H1 (cell line): ENCODE measurements at regions not wholly inside any gene's neighbourhood (a gene's known extent, or its start where the extent isn't known, plus 50 kb on each side); places are given as distances from the start of the nearest gene placed in this dataset.

Source experiments
- CEBPB ChIP-seq: IDR thresholded peaks from 2 replicates; pipeline ENCODE4 v1.6.1; 2012; ENCODE audit warnings: low read depth, low read length
- CREB1 ChIP-seq: IDR thresholded peaks from 2 replicates; pipeline ENCODE4 v1.6.1; 2012; ENCODE audit warnings: inconsistent platforms
- RNF2 ChIP-seq: fragments of 200-900, 300-1000 bp; sonication (generic); IDR thresholded peaks from 2 replicates; pipeline ENCODE4 v1.7.1; 2016; ENCODE audit warnings: borderline replicate concordance, low read depth, mild to moderate bottlenecking, antibody characterized with exemption, low read length; ENCODE audit not compliant: poor library complexity, severe bottlenecking; ENCODE audit errors: missing control alignments
- SAP30 ChIP-seq: fragments of 300-600 bp; sonication (generic); IDR thresholded peaks from 2 replicates; pipeline ENCODE4 v1.7.1; 2012; ENCODE audit warnings: low read length, moderate library complexity, mild to moderate bottlenecking, inconsistent platforms; ENCODE audit not compliant: insufficient read depth, insufficient replicate concordance
- TAF7 ChIP-seq: optimal IDR thresholded peaks from 2 replicates; pipeline ENCODE3; 2011; ENCODE audit warnings: low read depth, mild to moderate bottlenecking, inconsistent platforms, low read length, moderate library complexity, borderline replicate concordance
- USF2 ChIP-seq: IDR thresholded peaks from 2 replicates; pipeline ENCODE4 v1.6.1; 2011; ENCODE audit warnings: low read length, improper control_type of control experiment

GRCh38 chr16:5502944-5503343 lies 405.3 kb upstream of the EEF2KMT start (continued):
- TF ChIP-seq SAP30 (no peak), CEBPB (no peak), USF2 (no peak), CREB1 (no peak), TAF7 (no peak), RNF2 (no peak)
